ENCODE measurements at regions not wholly inside any gene's neighbourhood (a gene's known extent, or its start where the extent isn't known, plus 50 kb on each side); places are given as distances from the start of the nearest gene placed in this dataset.
"Not testable (repeated sequence)": the region's sequence is repeated elsewhere in the genome, so short reads cannot be mapped to it uniquely, and the experiment has no call there.

DNA sequence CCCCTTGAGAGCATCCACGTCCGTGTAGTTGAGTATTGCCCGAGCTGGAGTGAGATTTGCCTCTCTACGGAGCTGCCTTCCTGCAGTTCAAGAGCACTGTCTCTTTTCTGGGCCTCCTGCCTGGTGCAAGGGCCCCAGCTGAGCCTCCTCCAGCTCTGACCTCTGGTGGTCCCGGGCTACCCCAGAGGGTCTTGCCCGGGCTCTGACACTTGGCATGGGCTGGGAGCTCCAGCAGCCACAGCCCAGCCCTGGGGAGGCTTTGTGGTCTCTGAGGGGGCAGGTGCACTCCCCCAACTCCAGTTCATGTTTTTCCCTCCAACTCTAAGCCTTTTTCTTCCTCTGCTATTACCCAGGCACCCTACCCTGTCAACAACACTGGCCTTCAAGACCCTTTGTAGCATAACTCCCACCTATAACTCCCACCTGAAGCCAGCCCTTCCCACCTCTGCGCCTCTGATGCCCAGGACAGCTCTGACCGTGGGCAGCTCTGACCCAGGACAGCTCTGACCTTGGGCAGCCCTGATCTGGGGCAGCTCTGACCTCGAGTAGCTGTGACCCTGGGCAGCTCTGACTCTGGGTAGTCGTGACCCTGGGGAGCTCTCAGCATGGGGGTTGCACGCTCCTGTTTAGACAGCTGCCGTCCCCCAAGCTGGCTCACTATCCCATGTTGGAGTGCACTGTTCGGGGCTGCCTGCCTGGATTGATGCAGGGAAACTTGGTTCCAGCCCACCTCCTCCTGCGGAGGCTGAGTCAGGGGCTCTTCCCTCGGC is 127.6 kb downstream of the METRNL start:
- not testable (repeated sequence) for H3K4me3 ChIP-seq (ENCODE audit: low read depth, low read length); H3K4ac ChIP-seq (ENCODE audit: low read depth, low read length); H3K27me3 ChIP-seq (ENCODE audit: insufficient read depth, low read length); H3K4me2 ChIP-seq (ENCODE audit: low read length); H4K8ac ChIP-seq (ENCODE audit: low read depth, low read length); H3K14ac ChIP-seq (ENCODE audit: low read length); H3K36me3 ChIP-seq (ENCODE audit: control insufficient read depth in 1 of 2, insufficient read depth in 2 of 2, low read length in 2 of 2); H2BK120ac ChIP-seq (ENCODE audit: insufficient read depth, low read length, poor library complexity); H2AFZ ChIP-seq (ENCODE audit: insufficient read depth, low read length, poor library complexity); H3K79me2 ChIP-seq (ENCODE audit: control insufficient read depth, insufficient read depth, low read length, poor library complexity); H3K9ac ChIP-seq (ENCODE audit: low read length); H2BK12ac ChIP-seq (ENCODE audit: low read length); H2BK5ac ChIP-seq (ENCODE audit: low read depth, low read length, poor library complexity); H3K18ac ChIP-seq (ENCODE audit: low read length); H3K4me1 ChIP-seq (ENCODE audit: control insufficient read depth in 1 of 2, insufficient read depth in 2 of 2, low read length in 2 of 2); DNase-seq; H3K23ac ChIP-seq (ENCODE audit: low read length); H4K91ac ChIP-seq (ENCODE audit: low read depth, low read length); H3K27ac ChIP-seq (ENCODE audit: low read depth, low read length); H2AK5ac ChIP-seq (ENCODE audit: low read length); H4K12ac ChIP-seq (ENCODE audit: low read depth, low read length); H3K79me1 ChIP-seq (ENCODE audit: low read length)
- peaks cover 26% of the 10 kb centered on the region for H3K9me3 ChIP-seq (ENCODE audit: insufficient read depth, low read depth, low read length)
- no CpG with 5 or more reads among the region's 15 CpGs for WGBS (ENCODE audit: extremely low coverage, insufficient coverage, insufficient read length)

DNA sequence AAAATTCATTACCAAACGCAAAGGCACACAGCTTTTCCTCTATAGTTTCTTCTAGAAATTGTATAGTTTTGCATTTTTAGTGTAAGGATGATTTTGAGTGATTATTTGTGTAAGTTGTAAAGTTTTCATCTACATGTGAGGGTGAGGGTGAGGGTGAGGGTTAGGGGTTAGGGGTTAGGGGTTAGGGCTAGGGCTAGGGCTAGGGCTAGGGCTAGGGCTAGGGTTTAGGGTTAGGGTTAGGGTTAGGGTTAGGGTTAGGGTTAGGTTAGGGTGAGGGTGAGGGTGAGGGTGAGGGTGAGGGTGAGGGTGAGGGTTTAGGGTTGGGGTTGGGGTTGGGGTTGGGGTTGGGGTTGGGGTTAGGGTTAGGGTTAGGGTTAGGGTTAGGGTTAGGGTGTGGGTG is 167.6 kb downstream of the METRNL start:
- not testable (repeated sequence) for H3K23ac ChIP-seq (ENCODE audit: low read length); H4K12ac ChIP-seq (ENCODE audit: low read depth, low read length); H2BK120ac ChIP-seq (ENCODE audit: insufficient read depth, low read length, poor library complexity); H3K9me3 ChIP-seq (ENCODE audit: insufficient read depth, low read depth, low read length); H3K27ac ChIP-seq (ENCODE audit: low read depth, low read length); H2AK5ac ChIP-seq (ENCODE audit: low read length); H2AFZ ChIP-seq (ENCODE audit: insufficient read depth, low read length, poor library complexity); H3K27me3 ChIP-seq (ENCODE audit: insufficient read depth, low read length); H4K91ac ChIP-seq (ENCODE audit: low read depth, low read length); H3K14ac ChIP-seq (ENCODE audit: low read length); H3K4me2 ChIP-seq (ENCODE audit: low read length); H2BK12ac ChIP-seq (ENCODE audit: low read length); H3K36me3 ChIP-seq (ENCODE audit: control insufficient read depth in 1 of 2, insufficient read depth in 2 of 2, low read length in 2 of 2); H3K4me3 ChIP-seq (ENCODE audit: low read depth, low read length); H3K79me2 ChIP-seq (ENCODE audit: control insufficient read depth, insufficient read depth, low read length, poor library complexity); H3K79me1 ChIP-seq (ENCODE audit: low read length); H3K9ac ChIP-seq (ENCODE audit: low read length); H4K8ac ChIP-seq (ENCODE audit: low read depth, low read length); H2BK5ac ChIP-seq (ENCODE audit: low read depth, low read length, poor library complexity); H3K18ac ChIP-seq (ENCODE audit: low read length); H3K4me1 ChIP-seq (ENCODE audit: control insufficient read depth in 1 of 2, insufficient read depth in 2 of 2, low read length in 2 of 2); H3K4ac ChIP-seq (ENCODE audit: low read depth, low read length)
- WGBS (ENCODE audit: extremely low coverage, insufficient coverage, insufficient read length), result no CpG with 5 or more reads among the region's 1 CpG
- peak; percentile 48 to 64 for DNase-seq
